T-cell (primary cell): ENCODE measurements at regions not wholly inside any gene's neighbourhood (a gene's known extent, or its start where the extent isn't known, plus 50 kb on each side); places are given as distances from the start of the nearest gene placed in this dataset.
A peak's percentile ranks its signal among the peaks of the same experiment; 100 is the strongest.

ENCODE experiments used
- ATAC-seq, 4 experiments: fragments of 200-7000 bp in 3 of 4; fragments of 150-1000 bp in 1 of 4; cut with Tn5 transposase; replicated peaks in 1 of 4; 1 replicate in 3 of 4; 2 replicates in 1 of 4; pipeline ENCODE4 v1.10.0; 2021; ENCODE audit warnings: moderate library complexity in 3 of 4, mild to moderate bottlenecking in 2 of 4, moderate number of reproducible peaks in 1 of 4
- CTCF ChIA-PET, 2 donors: fragments of 300-600 bp; sonication (Branson Sonifier 250); formaldehyde crosslinking; loops; one replicate each; lab custom pipeline; 2022; ENCODE audit warnings: antibody characterized with exemption in 2 of 2; lab: Charles Lee
- POLR2A ChIA-PET, 2 donors: fragments of 300-600 bp; sonication (Branson Sonifier 250); formaldehyde crosslinking; loops; one replicate each; lab custom pipeline; 2022; ENCODE audit warnings: antibody characterized with exemption in 2 of 2; lab: Charles Lee
- DNase-seq, 35 experiments: peaks; one replicate each; pipeline versions ENCODE4 v3.0.0 to v3.0.0-alpha.2; 2013 to 2023
- H3K27ac ChIP-seq: one replicate; pipeline ENCODE4 v1.5.1; 2013; ENCODE audit warnings: low read length
- H3K27me3 ChIP-seq, 2 experiments: replicated peaks in 1 of 2; 1 replicate in 1 of 2; 2 replicates in 1 of 2; pipeline versions ENCODE4 v1.6.1 to v1.7.0; 2013; ENCODE audit warnings: low read length in 1 of 2, mixed read lengths in 1 of 2; ENCODE audit not compliant: control insufficient read depth in 2 of 2, insufficient read depth in 2 of 2; ENCODE audit errors: extremely low read depth in 1 of 2
- H3K36me3 ChIP-seq, 2 donors: 1 replicate in 1 of 2; 2 replicates in 1 of 2; pipeline versions ENCODE4 v1.6.1 to v1.7.0; 2013; ENCODE audit warnings: low read length in 1 of 2; ENCODE audit not compliant: control insufficient read depth in 2 of 2, insufficient read depth in 1 of 2; ENCODE audit errors: extremely low read depth in 1 of 2
- H3K4me1 ChIP-seq, 2 experiments: 1 replicate in 1 of 2; 2 replicates in 1 of 2; pipeline versions ENCODE4 v1.6.1 to v1.7.0; 2013; ENCODE audit warnings: low read length in 2 of 2, mixed read lengths in 1 of 2; ENCODE audit not compliant: insufficient read depth in 2 of 2, control insufficient read depth in 1 of 2; ENCODE audit errors: extremely low read depth in 1 of 2
- H3K4me3 ChIP-seq, 2 donors: 1 replicate in 1 of 2; 2 replicates in 1 of 2; pipeline versions ENCODE4 v1.5.1 to v1.7.0; 2013; ENCODE audit warnings: mild to moderate bottlenecking in 2 of 2, low read length in 1 of 2, moderate library complexity in 1 of 2; ENCODE audit not compliant: control insufficient read depth in 1 of 2; ENCODE audit errors: extremely low read depth in 1 of 2
- H3K9me3 ChIP-seq: 2 replicates; pipeline ENCODE4 v1.7.0; 2013
- H3K27ac Mint-ChIP-seq, 2 donors: one replicate each; pipeline ENCODE4 v1.8.0; 2020 to 2021; ENCODE audit warnings: mild to moderate bottlenecking in 2 of 2, mixed read lengths in 2 of 2
- H3K27me3 Mint-ChIP-seq, 2 donors: one replicate each; pipeline ENCODE4 v1.8.0; 2021 to 2022; ENCODE audit warnings: mixed read lengths in 2 of 2
- H3K36me3 Mint-ChIP-seq: one replicate; pipeline ENCODE4 v1.8.0; 2021; ENCODE audit warnings: mixed read lengths
- H3K4me1 Mint-ChIP-seq, 3 donors: one replicate each; pipeline ENCODE4 v1.8.0; 2020 to 2022; ENCODE audit warnings: mixed read lengths in 3 of 3, mild to moderate bottlenecking in 1 of 3
- H3K4me3 Mint-ChIP-seq, 3 donors: one replicate each; pipeline ENCODE4 v1.8.0; 2020 to 2022; ENCODE audit warnings: mild to moderate bottlenecking in 3 of 3, mixed read lengths in 3 of 3, moderate library complexity in 3 of 3
- H3K9me3 Mint-ChIP-seq, 3 donors: one replicate each; pipeline ENCODE4 v1.8.0; 2020 to 2022; ENCODE audit warnings: mixed read lengths in 3 of 3
- WGBS: methylation state at CpG from one replicate; pipeline ENCODE4 v1.1.5; 2013; ENCODE audit warnings: missing lambda C conversion rate; ENCODE audit not compliant: insufficient coverage; 5-methylcytosine and 5-hydroxymethylcytosine counted together

DNA sequence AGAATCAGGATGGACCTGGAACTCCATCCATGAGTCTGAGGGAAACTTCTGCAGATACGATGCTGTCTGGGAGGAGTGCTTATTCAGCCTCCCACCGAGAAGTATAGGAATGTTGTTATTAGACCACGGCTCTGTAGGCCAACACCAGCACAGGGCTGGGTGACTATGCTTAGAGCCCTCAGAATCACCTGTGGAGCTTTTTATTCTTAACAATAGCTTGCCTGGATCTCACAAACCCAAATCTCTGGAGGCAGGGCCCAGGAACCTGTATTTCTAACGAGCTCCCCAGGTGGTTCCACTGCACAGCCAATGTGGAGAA, 55.6 kb upstream of the ARID5B start:
- Mint-ChIP-seq H3K36me3 (no peaks in the 10 kb centered on the region), H3K27ac (no peak overlapping the region), H3K9me3 (no peaks in the 10 kb centered on the region), H3K4me3 (no peak overlapping the region), H3K27me3 (no peaks in the 10 kb centered on the region), H3K4me1 (peaks cover 4 to 8% (median 7%) of the 10 kb centered on the region in 3 donors)
- Histone ChIP-seq H3K36me3 (no peaks in the 10 kb centered on the region), H3K4me1 (no peaks in the 10 kb centered on the region), H3K27me3 (no peaks in the 10 kb centered on the region), H3K4me3 (no peak overlapping the region), H3K27ac (no peak overlapping the region), H3K9me3 (no peaks in the 10 kb centered on the region)
- DNase-seq: no peak
- ChIA-PET CTCF (no interaction called here), POLR2A (no interaction called here)
- WGBS: 93% methylated on average over 3 of the region's 4 CpGs
- no peak for ATAC-seq

DNA sequence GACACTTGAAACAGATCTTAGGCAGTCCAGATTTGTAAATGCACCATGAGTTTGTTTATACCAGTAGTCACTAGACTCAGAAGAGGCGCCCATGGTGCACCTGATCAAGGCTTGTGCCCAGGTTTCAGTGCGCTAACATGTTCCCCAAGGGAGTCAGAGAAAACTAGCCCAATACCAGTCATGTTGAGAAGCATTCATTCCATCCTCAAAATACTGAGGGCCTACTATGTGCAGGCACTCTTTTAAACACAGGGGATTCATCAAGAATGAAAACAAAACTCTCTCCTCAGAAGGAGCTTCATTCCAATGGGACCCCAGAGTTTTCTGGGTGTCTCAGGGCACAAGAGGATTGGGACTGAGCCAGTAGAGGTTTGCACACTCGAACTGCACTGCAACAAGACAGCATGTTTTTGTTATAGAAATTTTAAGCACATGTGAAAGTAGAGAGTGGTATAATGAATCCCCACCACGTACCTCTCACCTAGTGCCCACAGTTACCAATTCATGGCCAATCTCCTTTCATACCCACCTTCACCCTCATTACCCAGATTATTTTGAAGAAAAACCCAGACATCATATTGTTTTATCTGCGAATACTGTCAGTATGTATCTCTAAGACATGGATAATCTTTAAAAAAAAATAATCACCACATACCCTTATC, 55.0 kb upstream of the ARID5B start:
- Histone ChIP-seq H3K27ac (no peak overlapping the region), H3K27me3 (no peaks in the 10 kb centered on the region), H3K36me3 (no peaks in the 10 kb centered on the region), H3K9me3 (no peaks in the 10 kb centered on the region), H3K4me3 (no peak overlapping the region), H3K4me1 (no peaks in the 10 kb centered on the region)
- peaks cover 4 to 8% (median 7%) of the 10 kb centered on the region in 3 donors for H3K4me1 Mint-ChIP-seq
- no peaks in the 10 kb centered on the region for H3K9me3 Mint-ChIP-seq
- POLR2A ChIA-PET: no interaction called here
- no peak for DNase-seq
- ATAC-seq: no peak
- H3K27ac Mint-ChIP-seq: no peak overlapping the region
- CTCF ChIA-PET: no interaction called here
- H3K27me3 Mint-ChIP-seq: no peaks in the 10 kb centered on the region
- no peak overlapping the region for H3K4me3 Mint-ChIP-seq
- H3K36me3 Mint-ChIP-seq: no peaks in the 10 kb centered on the region
- 88% methylated on average over 2 of the region's 5 CpGs for WGBS

DNA sequence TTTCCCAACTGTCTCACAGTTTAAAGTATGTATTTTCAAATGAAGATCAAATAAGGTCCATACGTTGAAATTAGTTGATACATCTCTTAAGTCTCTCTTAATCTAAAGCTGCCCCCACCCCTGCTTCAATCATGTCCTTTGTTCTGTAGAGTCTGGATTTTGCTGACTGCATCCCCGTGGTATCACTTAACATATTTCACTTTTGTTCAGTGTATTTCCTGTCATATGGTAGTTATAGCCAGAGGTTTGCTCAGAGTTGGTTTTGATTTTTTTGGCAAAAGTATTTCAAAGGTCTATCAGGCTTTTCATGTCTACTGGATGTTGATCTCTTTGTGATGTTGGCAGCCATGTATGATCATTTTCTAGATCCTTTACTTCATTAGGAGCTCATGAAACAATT, 54.4 kb upstream of the ARID5B start:
- no peaks in the 10 kb centered on the region for H3K36me3 Mint-ChIP-seq
- H3K9me3 ChIP-seq: no peaks in the 10 kb centered on the region
- H3K4me3 Mint-ChIP-seq: no peak overlapping the region
- peaks cover 4 to 8% (median 7%) of the 10 kb centered on the region in 3 donors for H3K4me1 Mint-ChIP-seq
- no peak overlapping the region for H3K27ac Mint-ChIP-seq
- ATAC-seq (peak in 1 of 4 experiments; percentile 46), DNase-seq (no peak)
- H3K27me3 ChIP-seq: no peaks in the 10 kb centered on the region
- no peak overlapping the region for H3K4me3 ChIP-seq
- no peak overlapping the region for H3K27ac ChIP-seq
- H3K36me3 ChIP-seq: no peaks in the 10 kb centered on the region
- CTCF ChIA-PET: interaction anchor here in 1 of 2 donors (0.8 kb wide), 1 partner anchor 13 kb away, joined by 4 read pairs; no protein-coding TSS in a partner anchor
- H3K4me1 ChIP-seq: no peaks in the 10 kb centered on the region
- WGBS: no CpG with 5 or more reads among the region's 2 CpGs
- H3K9me3 Mint-ChIP-seq: no peaks in the 10 kb centered on the region
- POLR2A ChIA-PET: no interaction called here
- no peaks in the 10 kb centered on the region for H3K27me3 Mint-ChIP-seq

DNA sequence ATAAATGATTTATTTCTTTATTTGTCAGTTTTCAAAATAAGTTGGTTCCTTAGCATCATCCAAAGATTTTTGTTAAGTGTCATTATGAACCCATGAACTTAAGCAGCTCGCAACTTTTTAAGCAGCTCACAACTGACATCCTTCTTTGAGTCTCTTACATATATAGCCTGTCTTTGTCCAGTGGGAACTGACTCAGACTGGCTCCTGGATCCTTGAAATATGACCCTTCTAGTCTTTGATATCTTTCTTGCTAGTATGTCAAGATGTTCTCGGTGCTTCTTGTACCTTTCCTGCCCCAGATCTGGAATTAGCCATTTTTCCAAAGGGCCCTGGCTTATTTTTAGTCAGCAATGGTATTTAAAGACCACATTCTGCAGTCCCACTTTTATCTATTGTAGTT, 53.9 kb upstream of the ARID5B start:
- H3K27me3 Mint-ChIP-seq: no peaks in the 10 kb centered on the region

DNA sequence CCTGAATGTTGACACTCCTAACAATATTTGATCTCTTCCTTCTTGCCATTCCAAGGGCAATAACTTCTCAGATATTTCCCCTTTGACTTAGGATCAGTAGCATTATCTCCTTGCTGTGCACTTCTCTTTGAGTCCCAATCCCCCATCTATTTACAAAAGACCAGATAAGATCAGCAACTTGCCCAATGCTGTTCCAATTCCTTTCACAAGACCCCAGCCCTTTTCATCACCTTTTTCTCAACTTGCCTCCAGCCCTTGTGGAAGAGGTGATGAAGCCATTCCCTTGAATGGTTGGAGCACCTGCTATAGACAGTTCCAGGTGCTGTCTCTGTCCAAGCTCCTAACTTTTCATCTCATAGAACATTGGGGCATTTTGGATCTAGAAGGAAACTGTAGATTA, 51.1 kb upstream of the ARID5B start:
- H3K9me3 ChIP-seq: no peaks in the 10 kb centered on the region
- peaks cover 0 to 3% of the 10 kb centered on the region in 2 donors for H3K27me3 Mint-ChIP-seq
- ChIA-PET POLR2A (no interaction called here), CTCF (interaction anchor here in 1 of 2 donors (0.7 kb wide), 1 partner anchor 522 kb away, joined by 3 read pairs; no protein-coding TSS in a partner anchor)
- no peaks in the 10 kb centered on the region for H3K4me1 ChIP-seq
- no peak overlapping the region for H3K27ac ChIP-seq
- no peak for ATAC-seq
- no peaks in the 10 kb centered on the region for H3K36me3 ChIP-seq
- H3K9me3 Mint-ChIP-seq: no peaks in the 10 kb centered on the region
- no peak overlapping the region for H3K4me3 ChIP-seq
- peaks cover 4 to 8% (median 7%) of the 10 kb centered on the region in 3 donors for H3K4me1 Mint-ChIP-seq
- no peak overlapping the region for H3K4me3 Mint-ChIP-seq
- H3K36me3 Mint-ChIP-seq: no peaks in the 10 kb centered on the region
- DNase-seq: no peak
- H3K27me3 ChIP-seq: no peaks in the 10 kb centered on the region
- H3K27ac Mint-ChIP-seq: no peak overlapping the region

More for the DNA sequence above, 53.9 kb upstream of the ARID5B start:
- 100% methylated on average over 1 of the region's 2 CpGs for WGBS
- ChIA-PET POLR2A (no interaction called here), CTCF (interaction anchor here in 1 of 2 donors (0.8 kb wide), 1 partner anchor 14 kb away, joined by 4 read pairs; no protein-coding TSS in a partner anchor)
- Histone ChIP-seq H3K4me3 (no peak overlapping the region), H3K4me1 (no peaks in the 10 kb centered on the region), H3K27ac (no peak overlapping the region), H3K27me3 (no peaks in the 10 kb centered on the region), H3K36me3 (no peaks in the 10 kb centered on the region), H3K9me3 (no peaks in the 10 kb centered on the region)
- DNase-seq (no peak), ATAC-seq (no peak)
- Mint-ChIP-seq H3K4me1 (peaks cover 4 to 8% (median 7%) of the 10 kb centered on the region in 3 donors), H3K27ac (no peak overlapping the region), H3K36me3 (no peaks in the 10 kb centered on the region), H3K9me3 (no peaks in the 10 kb centered on the region), H3K4me3 (no peak overlapping the region)
